ENCODE measurements at regions not wholly inside any gene's neighbourhood (a gene's known extent, or its start where the extent isn't known, plus 50 kb on each side); places are given as distances from the start of the nearest gene placed in this dataset.

DNA sequence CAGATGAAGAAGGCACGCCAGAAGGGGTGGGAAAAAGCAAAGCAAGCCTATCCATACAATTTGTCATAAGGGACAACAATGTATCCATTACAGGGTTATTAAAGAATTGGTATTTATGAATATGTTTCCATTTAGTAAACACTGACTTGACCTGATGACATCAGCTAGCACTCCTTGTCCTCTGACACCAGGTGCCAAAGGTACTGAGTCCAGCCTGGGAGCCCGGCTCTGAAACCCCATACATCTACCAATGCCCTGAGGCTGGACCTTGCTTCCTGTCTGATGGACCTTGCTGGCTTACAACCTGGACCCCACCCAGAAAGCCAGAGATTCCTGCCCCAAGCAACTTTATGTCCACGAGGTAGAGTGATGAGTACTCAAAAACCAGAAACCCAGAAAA is 263.0 kb upstream of the ATP11B start:
- H3K27ac ChIP-seq (ENCODE audit: low read depth, low read length): no peak overlapping the region
- POLR2A ChIA-PET: no interaction called here
- TF ChIP-seq, protein P1, sequence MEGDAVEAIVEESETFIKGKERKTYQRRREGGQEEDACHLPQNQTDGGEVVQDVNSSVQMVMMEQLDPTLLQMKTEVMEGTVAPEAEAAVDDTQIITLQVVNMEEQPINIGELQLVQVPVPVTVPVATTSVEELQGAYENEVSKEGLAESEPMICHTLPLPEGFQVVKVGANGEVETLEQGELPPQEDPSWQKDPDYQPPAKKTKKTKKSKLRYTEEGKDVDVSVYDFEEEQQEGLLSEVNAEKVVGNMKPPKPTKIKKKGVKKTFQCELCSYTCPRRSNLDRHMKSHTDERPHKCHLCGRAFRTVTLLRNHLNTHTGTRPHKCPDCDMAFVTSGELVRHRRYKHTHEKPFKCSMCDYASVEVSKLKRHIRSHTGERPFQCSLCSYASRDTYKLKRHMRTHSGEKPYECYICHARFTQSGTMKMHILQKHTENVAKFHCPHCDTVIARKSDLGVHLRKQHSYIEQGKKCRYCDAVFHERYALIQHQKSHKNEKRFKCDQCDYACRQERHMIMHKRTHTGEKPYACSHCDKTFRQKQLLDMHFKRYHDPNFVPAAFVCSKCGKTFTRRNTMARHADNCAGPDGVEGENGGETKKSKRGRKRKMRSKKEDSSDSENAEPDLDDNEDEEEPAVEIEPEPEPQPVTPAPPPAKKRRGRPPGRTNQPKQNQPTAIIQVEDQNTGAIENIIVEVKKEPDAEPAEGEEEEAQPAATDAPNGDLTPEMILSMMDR (IDR thresholded peaks at IDR 0.05; ENCODE audit: low read depth, low read length): no peak
- no peak for DNase-seq (ENCODE audit: low read depth, low spot score)
- CTCF ChIA-PET: no interaction called here
- no peak overlapping the region for H3K4me3 ChIP-seq (ENCODE audit: low read depth, low read length)
- H3K27me3 ChIP-seq (ENCODE audit: control insufficient read depth, insufficient read depth, low read length): no peaks in the 10 kb centered on the region
- peaks cover 4% of the 10 kb centered on the region; the same call in 1 of the 2 replicates for H3K9me3 ChIP-seq (ENCODE audit: control insufficient read depth, insufficient read depth, low read length)

DNA sequence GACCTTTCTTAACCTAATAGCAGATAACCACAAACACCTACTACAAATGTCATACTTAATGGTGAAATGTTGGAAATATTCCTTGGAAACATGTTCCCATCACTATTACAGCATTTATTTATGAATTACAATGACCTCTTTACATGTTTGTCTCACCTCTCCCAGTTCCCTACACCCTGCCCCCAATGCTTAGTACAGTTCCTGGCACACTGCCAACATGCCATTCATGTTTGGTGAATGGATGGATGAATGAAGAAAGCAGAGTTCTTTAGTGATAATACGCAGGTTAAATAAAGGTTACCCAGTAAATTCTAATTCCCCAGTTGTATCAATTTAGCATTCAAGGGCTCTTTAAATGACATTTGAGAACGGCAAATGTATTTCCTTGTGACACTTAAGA is 259.9 kb upstream of the ATP11B start:
- ChIA-PET CTCF (no interaction called here), POLR2A (no interaction called here)

DNA sequence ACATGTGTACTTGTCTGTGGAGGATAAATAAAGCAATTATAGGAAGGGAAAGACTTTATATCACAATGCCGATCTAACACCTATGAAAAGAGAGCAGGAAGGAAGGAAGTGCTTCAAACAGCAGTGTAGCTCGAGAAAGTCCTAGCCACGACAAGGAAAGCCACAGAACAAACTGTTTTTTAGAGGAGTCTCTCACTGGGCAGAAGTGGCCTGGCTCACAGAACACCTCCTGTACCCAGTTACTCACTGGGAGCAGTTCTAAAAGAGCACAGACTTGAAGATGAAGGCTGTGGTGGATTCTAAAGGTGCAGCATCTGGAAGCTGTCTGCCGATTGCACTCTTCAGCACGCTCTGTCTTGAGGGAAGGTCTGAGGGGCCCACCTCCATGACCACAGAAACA is 248.8 kb upstream of the ATP11B start:
- TF ChIP-seq, protein P1 (IDR thresholded peaks at IDR 0.05; ENCODE audit: low read depth, low read length): no peak
- Histone ChIP-seq H3K27ac (ENCODE audit: low read depth, low read length) (no peak overlapping the region), H3K27me3 (ENCODE audit: control insufficient read depth, insufficient read depth, low read length) (no peaks in the 10 kb centered on the region), H3K4me3 (ENCODE audit: low read depth, low read length) (no peak overlapping the region), H3K9me3 (ENCODE audit: control insufficient read depth, insufficient read depth, low read length) (peaks cover 4% of the 10 kb centered on the region; the same call in 1 of the 2 replicates)
- ChIA-PET CTCF (no interaction called here), POLR2A (no interaction called here)
- no peak for DNase-seq (ENCODE audit: low read depth, low spot score)

More for the DNA sequence above, 259.9 kb upstream of the ATP11B start:
- no peaks in the 10 kb centered on the region for H3K27me3 ChIP-seq (ENCODE audit: control insufficient read depth, insufficient read depth, low read length)
- H3K27ac ChIP-seq (ENCODE audit: low read depth, low read length): no peak overlapping the region
- peaks cover 4% of the 10 kb centered on the region; the same call in 1 of the 2 replicates for H3K9me3 ChIP-seq (ENCODE audit: control insufficient read depth, insufficient read depth, low read length)
- no peak for DNase-seq (ENCODE audit: low read depth, low spot score)
- H3K4me3 ChIP-seq (ENCODE audit: low read depth, low read length): no peak overlapping the region
- TF ChIP-seq, protein P1 (IDR thresholded peaks at IDR 0.05; ENCODE audit: low read depth, low read length): no peak

DNA sequence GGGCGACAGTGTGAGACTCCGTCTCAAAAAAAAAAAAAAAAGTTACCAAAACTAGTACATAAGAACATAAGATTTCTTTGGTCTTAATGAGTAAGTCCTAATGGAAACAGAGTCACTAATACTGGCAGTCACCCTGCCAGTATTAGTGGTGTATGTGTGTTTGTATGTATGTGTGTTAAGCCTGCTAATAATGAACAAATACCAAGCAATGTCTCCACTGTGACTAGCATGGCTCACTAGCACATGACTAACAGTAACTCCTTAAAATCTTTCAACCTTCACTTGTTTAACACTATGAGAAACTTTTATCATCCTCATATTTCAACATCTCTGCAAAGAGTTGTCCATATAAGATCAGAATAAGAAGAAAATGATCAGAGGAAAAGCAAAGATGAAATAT is 231.0 kb upstream of the ATP11B start:
- peaks cover 2% of the 10 kb centered on the region; the same call in 1 of the 2 replicates for H3K9me3 ChIP-seq (ENCODE audit: control insufficient read depth, insufficient read depth, low read length)
- DNase-seq (ENCODE audit: low read depth, low spot score): no peak
- ChIA-PET POLR2A (no interaction called here), CTCF (no interaction called here)
- no peak overlapping the region for H3K4me3 ChIP-seq (ENCODE audit: low read depth, low read length)
- H3K27ac ChIP-seq (ENCODE audit: low read depth, low read length): no peak overlapping the region
- H3K27me3 ChIP-seq (ENCODE audit: control insufficient read depth, insufficient read depth, low read length): no peaks in the 10 kb centered on the region
- TF ChIP-seq, protein P1 (IDR thresholded peaks at IDR 0.05; ENCODE audit: low read depth, low read length): no peak

DNA sequence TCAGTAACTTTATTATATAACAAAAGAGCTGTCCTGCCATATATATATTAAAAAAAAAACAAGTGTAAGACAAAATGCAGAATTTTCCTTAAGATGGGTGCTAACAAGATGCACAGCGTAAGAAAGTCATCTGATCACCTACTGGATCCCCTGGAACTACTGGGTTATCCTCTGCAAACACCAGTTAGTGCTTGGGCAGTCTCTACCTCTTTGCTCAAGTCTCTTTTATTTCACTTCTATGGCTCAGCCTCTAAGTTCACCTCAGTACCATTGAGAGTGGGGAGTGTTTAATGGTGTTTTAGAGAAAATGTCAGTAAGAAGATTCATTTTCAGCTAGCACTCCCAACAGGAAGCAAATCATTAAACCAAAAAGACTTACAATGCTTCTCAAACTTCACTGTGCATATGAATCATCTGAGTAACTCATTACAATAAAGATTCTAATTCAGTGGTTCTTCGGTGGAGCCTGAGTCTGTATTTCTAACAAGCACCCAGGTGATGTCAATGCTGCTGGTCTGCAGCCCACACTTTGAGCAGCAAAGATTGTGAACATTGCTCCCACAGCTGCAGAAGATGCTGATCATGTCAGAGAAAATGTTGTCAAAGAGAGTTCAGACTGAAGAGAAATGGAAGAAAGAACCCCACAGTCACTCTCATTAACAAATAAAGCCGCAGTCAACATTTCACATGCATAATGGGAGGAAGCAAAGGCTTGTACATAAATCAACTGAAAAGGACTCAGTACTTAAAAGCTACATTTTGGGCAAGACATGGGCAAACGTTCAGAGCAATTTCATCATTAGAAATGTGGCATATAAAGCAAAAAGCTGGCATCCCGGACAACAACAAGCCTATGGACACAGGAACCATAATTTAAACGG is 227.1 kb upstream of the ATP11B start:
- Histone ChIP-seq H3K27me3 (ENCODE audit: control insufficient read depth, insufficient read depth, low read length) (no peaks in the 10 kb centered on the region), H3K4me3 (ENCODE audit: low read depth, low read length) (no peak overlapping the region), H3K27ac (ENCODE audit: low read depth, low read length) (no peak overlapping the region), H3K9me3 (ENCODE audit: control insufficient read depth, insufficient read depth, low read length) (no peaks in the 10 kb centered on the region)
- ChIA-PET CTCF (no interaction called here), POLR2A (no interaction called here)
- DNase-seq (ENCODE audit: low read depth, low spot score): no peak
- TF ChIP-seq, protein P1 (IDR thresholded peaks at IDR 0.05; ENCODE audit: low read depth, low read length): no peak
